HL-60/S4 (cell line): ENCODE measurements at regions not wholly inside any gene's neighbourhood (a gene's known extent, or its start where the extent isn't known, plus 50 kb on each side); places are given as distances from the start of the nearest gene placed in this dataset.
"Not testable (repeated sequence)": the region's sequence is repeated elsewhere in the genome, so short reads cannot be mapped to it uniquely, and the experiment has no call there.

Experiments
- in situ Hi-C: fragments of 300-500 bp; cut with MboI; formaldehyde crosslinking; loops from 2 replicates; pipeline ENCODE4 v1.14.3; 2022; ENCODE audit warnings: low sequenced_read_pairs

DNA sequence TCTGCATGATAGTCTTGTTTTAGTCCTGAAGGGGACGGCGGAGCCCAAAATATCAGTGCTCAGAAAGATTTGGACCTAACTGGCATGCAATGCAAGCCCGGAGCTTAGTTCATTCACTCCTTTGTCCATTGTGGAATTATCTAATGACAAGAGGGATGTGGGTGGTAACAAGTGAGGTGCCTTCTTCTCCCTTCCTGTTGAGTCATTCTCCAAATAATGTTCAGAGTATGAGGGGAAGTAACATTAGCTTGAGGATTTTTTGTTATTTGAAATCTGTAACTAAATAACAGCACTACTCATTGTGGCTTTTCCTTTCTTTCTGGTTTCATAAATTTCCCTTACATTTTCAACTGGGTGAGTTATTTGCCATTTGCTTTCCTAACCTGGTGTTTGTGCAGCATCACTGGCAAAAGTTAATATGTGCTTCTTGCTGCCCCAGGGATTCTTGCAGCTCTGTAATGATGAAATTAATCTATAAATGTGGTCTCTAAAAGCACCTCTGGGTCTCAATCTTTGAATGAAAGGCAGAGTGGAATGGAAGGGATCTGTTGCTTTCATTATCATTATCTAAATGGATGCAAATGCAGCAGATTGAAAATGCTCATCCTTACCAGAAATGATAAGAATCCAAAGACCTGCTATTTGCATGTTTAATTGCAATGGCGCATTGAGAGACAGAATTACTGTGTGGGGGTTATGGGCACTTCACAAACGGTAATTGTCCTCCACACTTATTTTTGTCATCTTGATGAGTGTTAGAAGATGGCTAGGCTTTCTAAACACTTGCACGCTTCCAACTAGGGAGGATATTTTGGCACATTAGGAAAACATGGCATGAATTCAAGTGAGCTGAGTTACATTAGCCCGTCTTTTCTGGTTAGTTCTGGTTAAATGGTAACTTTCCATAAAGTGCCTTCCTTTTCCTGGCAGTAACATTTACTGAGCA lies 89.9 kb upstream of the MITF start:
- in situ Hi-C loops: loop anchor here (25.0 kb wide), 1 partner anchor 487 kb away; no protein-coding TSS in a partner anchor

DNA sequence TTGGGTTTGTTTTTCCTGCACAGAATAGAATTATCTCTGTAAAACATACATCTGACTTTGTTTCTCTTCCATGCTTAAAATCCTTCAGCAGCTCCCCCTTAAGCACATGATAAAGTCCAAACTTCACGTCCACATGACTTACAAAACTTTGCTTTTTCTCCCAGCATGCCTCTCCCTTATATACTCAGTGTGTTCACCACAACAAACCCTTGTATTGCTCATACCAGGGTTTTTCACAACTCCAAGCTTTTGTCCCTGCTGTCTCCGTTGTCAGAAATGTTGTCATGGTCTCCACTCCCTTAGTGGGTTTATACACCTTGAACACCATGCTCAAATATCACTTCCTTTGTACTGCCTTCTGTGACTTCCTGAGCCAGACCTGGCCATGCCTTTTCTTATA lies 91.1 kb upstream of the MITF start:
- in situ Hi-C loops: no loop called here

DNA sequence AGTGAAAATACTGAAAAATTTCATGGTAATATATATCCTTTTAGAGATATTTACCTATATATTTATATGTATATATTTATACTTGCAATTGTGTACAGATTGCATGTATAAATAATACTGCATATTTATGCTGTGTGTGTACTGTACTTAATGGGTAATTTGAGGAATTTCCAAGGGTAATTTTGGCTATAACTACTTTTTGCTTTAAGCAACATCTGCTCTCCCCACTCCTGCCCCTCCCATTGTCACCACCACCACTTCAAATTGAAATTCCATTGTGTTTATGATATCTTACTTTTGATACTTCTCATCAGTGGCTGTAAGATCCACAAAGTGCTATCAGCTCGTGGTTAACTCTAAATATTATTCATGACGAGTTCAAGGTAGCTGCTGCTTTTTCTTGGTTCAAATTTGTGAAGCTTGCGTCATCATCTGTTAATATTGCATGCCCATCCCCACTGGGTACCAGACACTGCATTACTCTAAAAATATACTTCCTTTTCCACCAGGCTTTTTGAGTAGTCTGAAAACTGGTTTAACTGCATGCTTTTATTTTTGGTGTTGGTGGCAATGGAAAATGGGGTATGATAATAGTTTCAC lies 91.7 kb upstream of the MITF start:
- in situ Hi-C loops: no loop called here

DNA sequence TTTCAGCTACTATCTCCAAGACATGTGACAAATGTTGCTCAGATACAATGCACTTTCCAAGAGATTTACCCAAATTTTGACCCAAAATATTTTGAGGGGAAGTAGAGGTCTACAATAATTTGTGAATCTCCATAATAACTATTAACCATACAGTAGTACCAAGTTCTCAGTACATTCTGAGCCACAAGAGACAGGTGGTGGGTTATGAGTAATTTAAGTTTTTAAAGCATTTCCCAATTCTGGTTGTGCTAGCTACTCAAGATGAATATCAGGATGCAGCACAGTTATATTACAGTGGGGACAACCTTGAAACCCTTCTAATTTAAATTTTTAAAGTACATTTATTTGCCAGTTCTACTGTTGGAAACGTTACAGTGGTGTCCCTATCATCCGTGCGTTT lies 92.2 kb upstream of the MITF start:
- in situ Hi-C loops: no loop called here

DNA sequence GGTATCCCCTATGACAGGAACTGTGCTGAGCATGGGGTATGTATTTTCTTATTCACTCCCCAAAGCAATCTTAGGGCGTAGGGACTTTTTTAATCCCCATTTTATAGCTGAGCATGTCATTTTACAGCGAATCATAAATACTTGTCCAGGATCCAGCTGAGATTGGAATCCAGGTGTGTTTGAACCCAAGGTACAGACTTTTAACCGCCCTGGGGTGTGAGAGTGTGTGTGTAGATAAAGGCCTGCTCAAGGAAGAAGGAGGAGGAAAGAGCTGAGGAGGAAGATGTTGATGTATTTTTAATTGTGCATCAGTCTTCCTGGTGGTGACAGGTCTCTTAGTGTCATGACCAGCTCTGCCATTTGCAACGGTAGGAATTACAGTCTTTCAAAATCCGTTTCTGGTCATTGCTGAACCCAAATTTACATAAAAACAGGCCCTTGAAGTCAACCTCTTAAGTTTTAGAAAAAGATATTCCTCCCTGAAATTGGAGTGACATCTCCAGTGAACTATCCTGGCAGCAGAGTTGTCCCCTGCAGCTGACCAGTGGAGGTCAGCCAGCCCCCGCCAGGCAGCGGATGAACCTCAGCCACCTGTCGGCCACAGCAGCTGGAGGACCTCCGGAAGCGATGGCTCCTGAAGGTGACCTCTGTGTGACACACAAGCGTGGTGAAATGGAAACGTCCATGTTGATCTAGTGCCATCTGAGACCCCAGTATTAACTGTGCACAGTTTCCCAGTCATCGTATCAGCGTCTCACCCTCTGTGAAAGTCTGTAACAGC lies 92.8 kb upstream of the MITF start:
- in situ Hi-C loops: no loop called here

DNA sequence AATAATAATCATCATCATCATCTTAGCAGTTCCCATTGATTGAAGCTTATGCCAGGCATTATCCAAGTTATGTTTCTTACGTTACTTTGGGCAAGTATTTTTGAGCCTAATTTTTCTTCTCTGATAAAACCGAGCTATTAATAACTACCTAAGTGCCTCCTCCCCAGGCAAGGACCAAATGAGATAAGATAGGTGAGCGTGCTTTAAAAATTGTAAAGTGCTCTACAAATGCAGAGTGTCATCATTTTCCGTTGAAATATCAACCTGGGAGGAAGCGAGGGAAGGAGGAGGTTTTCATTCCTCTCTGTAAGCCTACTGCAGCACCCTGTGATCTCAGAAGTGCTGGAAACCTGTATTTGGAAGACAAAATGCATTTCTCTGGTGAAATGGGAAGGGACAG lies 96.7 kb upstream of the MITF start:
- in situ Hi-C loops: no loop called here

DNA sequence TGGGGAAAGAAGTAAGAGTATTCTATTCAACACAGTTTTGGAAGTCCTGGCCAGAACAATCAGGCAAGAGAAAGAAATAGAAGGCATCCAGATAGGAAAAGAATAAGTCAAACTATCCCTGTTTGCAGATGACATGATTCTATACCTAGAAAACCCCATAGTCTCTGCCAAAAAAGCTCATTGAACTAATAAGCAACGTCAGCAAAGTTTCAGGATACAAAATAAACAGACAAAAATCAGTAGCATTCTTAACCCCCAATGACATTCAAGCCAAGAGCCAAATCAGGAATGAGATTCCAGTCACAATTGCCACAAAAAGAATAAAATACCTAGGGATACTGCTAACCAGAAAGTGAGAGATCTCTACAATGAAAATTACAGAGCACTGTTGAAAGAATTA lies 99.4 kb upstream of the MITF start:
- in situ Hi-C loops: no loop called here

DNA sequence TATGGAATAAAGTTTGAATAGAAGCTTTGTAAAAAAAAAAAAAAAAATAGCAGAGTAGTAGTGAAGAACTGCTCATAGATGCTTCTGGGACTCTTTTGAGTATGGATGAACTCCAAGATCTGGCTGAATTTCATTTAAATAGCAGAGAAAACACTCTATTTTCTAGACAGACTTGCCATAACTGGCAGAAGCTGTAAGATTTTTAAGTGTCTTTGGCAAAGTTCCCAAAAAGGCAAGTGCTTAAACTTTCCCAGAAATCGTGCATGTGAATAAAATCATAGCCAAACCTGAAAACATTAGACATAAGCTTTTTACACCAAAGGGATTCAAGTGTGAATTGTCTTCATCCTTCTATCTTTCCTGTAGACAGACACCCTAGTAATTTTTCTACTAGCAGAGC lies 110.3 kb upstream of the MITF start:
- in situ Hi-C loops: no loop called here

DNA sequence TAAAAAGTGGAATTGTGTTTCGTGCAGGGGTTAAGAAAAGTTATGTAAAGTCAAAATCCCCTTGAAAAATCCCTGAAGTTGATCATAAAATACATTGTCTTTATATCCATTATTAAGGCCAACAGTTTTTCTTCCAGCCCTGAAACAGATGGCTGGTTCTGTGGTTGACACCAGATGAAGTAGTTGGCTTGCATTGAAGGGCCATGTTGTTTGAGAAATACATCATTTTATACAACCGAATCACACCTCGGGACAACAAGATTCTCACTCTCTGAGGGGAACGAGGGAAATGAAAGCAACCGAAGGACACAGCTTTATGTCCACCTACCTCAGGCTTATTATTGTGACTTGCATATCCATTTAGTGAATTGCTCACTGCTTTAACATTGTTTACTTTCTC lies 126.0 kb upstream of the MITF start:
- in situ Hi-C loops: no loop called here

DNA sequence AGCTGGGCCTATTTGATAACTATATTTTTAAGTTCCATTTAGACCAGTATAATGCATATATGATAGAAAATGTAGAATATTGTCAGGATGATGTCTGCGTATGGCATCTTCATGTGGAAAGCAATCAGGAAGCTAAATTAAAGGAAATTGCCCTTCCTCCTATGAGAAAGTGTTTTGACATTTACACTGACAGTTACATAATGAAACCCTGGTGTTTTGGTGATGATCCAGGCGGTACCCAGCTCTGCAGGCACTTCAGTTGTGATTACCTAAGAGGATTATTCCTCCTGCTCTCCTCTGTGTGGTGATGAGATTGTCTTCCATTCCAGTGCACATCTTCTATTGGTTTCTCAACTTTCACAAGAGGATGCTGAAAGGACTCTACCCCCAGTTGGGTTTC lies 126.5 kb upstream of the MITF start:
- in situ Hi-C loops: no loop called here

DNA sequence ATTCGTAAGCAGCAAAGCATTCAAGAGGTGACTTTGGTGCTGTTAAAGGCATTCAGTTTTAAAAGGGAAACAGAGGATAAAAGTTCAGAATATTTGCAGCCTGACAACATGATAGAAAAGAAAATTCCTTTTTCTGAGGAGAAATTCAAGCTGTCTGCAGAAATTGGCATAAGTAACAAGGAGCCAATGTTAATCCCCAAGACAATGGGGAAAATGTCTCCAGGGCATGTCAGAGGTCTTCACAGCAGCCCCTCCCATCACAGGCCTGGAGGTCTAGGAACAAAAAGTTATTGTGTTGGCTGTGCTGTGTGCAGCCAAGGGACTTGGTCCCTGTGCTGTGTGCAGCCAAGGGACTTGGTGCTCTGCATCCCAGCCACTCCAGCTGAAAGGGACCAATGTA lies 129.7 kb upstream of the MITF start:
- in situ Hi-C loops: not testable (repeated sequence)

DNA sequence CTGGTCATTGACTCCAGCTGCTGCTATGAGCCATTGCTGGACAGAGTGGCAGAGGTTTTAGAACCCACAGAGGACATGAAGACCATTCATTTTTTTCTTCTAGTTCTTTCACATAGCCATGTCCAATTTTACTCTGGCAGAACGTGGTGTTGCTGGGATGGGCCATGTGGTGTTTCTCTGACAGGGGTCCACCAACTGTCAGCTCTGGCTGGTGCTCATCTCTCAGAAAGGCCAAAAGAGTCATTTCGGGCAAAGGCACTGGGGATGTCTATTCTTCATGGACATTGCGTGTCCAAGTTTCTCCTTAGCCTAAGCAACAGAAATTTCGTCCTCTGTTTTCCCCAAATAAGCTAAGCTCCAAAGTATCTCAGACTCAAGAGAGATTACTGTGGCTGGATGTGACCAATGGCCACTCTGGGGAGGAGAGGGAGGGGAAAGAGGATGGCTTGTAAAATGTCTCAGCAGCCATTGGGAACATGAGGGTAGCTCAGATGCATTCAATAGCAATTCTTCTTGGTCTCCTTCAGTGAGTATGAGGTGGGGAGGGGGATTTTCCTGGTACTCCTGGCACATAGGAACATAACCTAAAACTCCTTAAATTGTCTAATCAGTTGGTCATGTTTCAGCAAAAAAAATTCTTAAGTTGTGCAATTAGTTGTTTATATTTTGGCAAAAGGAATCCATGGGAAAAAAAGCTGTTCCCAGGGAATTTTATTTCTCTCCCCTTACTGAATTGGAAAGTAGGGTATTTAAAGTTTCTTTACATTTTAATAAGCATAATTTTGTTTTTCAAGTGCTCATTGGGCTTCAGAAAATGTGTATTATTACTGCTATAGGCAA lies 131.6 kb upstream of the MITF start:
- in situ Hi-C loops: no loop called here

DNA sequence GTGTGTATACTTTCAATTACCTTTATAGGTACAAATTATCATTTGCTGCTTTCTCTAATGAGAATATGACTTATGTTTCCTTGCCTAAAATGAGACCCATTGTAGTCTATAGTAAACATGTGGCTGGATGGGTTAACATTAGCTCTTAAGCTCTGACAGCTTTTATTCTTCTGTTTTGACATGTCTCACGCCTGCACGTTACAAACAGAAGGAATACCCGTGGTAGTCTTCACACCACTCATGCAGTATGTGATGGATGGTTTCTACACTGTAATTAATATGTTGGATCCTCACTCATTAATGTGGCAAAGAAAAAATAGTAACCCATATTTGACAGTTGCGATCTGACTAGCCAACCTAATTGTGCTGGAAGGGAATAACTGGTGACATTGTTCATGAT lies 133.4 kb upstream of the MITF start:
- in situ Hi-C loops: no loop called here

DNA sequence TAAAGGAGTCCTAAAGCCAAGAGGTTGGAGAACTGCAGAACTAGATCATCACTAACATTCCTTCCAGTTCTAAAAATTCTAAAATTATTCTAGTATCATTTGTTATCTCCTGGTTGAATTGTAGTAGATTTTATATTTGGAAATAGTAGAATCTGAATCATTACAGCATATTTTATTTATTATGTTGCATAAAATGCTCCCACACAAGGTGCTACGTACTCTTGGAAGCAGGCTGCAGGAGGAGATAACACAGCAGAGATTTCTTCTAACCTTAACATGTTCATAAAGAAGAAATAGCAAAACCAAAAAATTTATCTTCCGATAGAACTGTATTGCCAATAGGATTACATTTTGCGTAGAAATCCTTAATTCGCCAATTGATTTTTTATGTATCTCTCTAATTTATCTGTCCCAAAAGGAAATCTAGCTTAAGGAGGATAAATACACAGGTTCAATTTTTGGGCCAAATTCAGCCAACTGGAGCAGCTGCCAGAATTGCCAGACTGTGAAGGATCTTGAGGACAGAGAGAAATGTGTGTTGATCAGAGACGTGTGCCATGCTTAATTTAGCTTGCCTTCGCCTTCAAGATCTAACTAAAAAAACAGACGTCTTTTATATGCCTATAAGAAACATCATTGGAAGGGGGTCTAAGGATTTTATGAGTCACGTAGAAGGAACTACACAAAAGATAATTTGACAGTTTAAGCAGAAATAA lies 134.4 kb upstream of the MITF start:
- in situ Hi-C loops: no loop called here

DNA sequence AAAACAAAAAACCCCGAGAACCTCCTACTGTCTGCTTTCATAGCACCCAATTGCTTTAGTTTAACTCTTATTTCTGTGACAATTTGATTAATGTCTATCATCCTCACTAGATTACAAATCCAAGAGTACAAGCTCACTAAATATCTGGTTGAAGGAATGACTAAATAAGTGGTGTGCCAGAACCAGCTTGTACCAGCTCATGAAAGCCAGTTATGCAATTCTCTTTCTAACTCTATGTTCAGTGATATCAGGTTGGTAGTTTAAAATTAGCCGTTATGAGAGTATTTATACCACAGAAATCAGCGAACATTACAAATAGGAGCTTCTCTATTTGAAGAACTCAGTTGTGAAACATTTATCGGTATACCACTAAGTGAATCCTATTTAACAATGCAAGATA lies 137.2 kb upstream of the MITF start:
- in situ Hi-C loops: no loop called here

DNA sequence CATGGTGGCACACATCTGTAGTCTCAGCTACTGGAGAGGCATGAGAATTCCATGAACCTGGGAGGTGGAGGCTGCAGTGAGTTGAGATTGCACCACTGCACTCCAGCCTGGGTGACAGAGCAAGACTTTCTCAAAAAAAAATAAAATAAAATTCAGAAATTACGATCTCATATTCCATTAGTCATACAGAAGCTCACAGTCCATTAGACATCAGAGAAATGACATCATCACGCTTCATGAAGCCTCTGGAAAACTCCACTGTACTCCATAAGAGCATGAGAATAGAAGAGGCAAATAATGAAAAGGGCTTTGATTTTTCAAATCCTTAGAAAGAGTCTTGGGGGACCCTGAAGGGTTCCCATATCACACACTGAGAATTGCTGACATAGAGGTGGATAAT lies 145.0 kb upstream of the MITF start:
- in situ Hi-C loops: no loop called here

DNA sequence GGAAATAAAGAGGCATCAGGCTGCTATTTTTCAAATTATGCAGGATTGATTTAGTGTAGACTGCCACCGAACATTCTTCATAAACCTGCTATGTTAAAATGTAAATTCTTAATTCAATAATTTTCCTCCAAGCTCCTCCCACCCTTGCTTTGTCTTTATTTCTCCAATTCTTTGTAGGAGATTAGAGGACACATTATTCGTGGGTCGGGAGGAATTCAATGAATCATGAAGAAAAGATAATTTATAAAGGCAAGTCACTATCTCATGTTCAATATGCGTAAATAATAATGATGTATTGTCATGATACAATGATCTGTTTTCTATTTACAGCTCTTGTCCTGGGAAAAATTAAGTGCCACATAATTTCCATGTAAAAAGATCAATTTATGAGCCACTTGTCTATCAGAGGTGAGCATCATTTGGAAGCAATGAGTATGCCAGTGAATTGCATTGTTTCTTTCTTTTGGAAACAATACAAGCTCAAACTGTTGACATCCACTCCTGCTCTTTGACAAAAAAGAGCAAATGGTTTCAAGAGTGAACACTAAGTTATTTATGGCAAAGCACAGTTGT lies 148.0 kb upstream of the MITF start:
- in situ Hi-C loops: no loop called here

DNA sequence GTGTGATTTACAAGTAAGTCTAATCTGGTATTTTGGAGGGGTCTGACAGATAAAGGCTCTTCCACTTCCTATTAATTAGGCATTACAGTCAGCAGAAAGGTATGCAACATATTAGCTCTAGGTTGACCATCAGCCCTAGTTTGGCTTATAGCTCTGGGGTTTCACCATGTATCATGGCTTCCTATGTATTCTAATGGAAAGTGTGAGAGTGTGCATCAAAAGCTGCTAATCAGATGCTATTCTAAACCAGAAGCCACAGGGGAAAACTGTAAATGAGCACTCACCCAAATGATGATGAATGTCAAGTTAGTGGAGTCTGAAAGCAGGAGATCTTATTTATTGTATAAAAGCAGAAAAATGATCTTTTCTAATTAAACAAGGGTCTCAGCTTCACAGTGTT lies 149.2 kb upstream of the MITF start:
- in situ Hi-C loops: no loop called here

DNA sequence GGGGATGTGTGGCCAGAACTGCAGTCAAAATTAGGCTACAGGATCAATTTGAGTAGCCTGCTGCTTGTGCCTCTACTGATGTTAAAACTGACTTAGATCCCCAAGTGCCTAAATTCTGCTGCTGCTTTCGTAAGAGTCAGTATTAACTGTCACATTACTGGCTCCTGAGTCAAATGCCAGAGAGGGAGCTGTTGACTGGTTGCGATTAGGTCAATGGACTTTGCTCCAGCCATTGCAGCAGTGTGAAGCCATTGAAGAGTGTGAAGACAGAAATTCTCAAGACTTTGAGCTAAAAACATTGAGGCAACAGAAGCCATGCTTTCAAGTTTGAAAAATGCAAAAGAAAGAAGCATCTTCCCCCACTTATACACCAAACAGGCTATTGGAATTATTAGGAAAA lies 151.1 kb upstream of the MITF start:
- in situ Hi-C loops: no loop called here

DNA sequence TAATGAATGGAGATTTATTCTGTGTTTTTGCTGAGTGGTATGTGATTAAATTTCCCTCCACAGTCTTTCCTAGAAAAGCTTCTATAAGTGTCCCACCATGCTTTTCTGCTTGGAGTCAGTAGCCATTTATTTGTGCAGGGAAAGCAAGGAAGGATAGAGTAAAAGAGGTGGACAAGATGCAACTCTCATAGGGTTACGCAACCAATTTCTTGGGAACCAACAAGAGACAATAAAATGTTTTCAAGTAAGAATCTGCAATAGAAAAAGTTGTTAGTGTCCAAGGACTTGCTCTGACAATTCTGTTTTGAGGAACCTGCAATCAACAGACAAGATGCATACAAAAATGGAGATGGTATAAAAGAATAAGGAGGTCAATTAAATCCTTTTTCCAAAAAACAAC lies 153.8 kb upstream of the MITF start:
- in situ Hi-C loops: no loop called here
